GM12878 (cell line): ENCODE measurements at regions not wholly inside any gene's neighbourhood (a gene's known extent, or its start where the extent isn't known, plus 50 kb on each side); places are given as distances from the start of the nearest gene placed in this dataset.

Experiments used
- ATAC-seq: fragments of 200-7000 bp; cut with Tn5 transposase; 3 replicates; pipeline ENCODE4 v1.9.1; 2020; ENCODE audit warnings: mild to moderate bottlenecking, moderate library complexity
- BruUV-seq: library from RNA; stranded (reverse); fragments of 400-500 nt; replicated peaks from 2 replicates; lab custom pipeline; 2021; lab: Mats Ljungman, UMichigan
- CTCF ChIA-PET: fragments of 300-600 bp; sonication (Branson Sonifier 250); formaldehyde crosslinking; extraction: SDS; loops from one replicate; lab custom pipeline; 2021; ENCODE audit warnings: inconsistent platforms; lab: Yijun Ruan, JAX
- POLR2A ChIA-PET: fragments of 350-600 bp; formaldehyde crosslinking; extraction: SDS; loops from one replicate; lab custom pipeline; 2021; ENCODE audit warnings: inconsistent platforms; lab: Charles Lee
- RAD21 ChIA-PET: fragments of 300-600 bp; sonication (Branson Sonifier 250); formaldehyde crosslinking; loops from one replicate; lab custom pipeline; 2023; ENCODE audit warnings: antibody characterized with exemption; ENCODE audit not compliant: unreplicated experiment; lab: Charles Lee
- SMC1A ChIA-PET: fragments of 300-600 bp; sonication (Branson Sonifier 250); formaldehyde crosslinking; loops from one replicate; lab custom pipeline; 2023; ENCODE audit not compliant: unreplicated experiment, uncharacterized antibody; lab: Charles Lee
- DNase-seq: peaks from one replicate; pipeline ENCODE4 v3.0.0-alpha.2; 2011; ENCODE audit warnings: low read depth, low spot score
- FAIRE-seq: peaks from 3 replicates; lab custom pipeline; 2011; peaks lifted over from hg19 to GRCh38; lab: Jason Lieb, UNC
- H2AFZ ChIP-seq: 2 replicates; pipeline ENCODE4 v1.6.0; 2011; ENCODE audit warnings: low read depth, low read length, control low read depth; ENCODE audit not compliant: control insufficient read depth
- H3K27ac ChIP-seq: 2 replicates; pipeline ENCODE4 v1.5.1; 2011; ENCODE audit warnings: control low read depth; ENCODE audit not compliant: control insufficient read depth, insufficient read depth
- H3K27me3 ChIP-seq, 2 experiments: replicated peaks in 1 of 2; 2 replicates each; pipeline versions ENCODE4 v1.6.0 to v1.6.1; 2011; ENCODE audit warnings: low read length in 1 of 2; ENCODE audit not compliant: control insufficient read depth in 2 of 2, insufficient read depth in 2 of 2
- H3K36me3 ChIP-seq, 2 experiments: 2 replicates each; pipeline ENCODE4 v1.5.1; 2011; ENCODE audit warnings: low read length in 1 of 2; ENCODE audit not compliant: control insufficient read depth in 2 of 2, insufficient read depth in 2 of 2
- H3K4me1 ChIP-seq: 2 replicates; pipeline ENCODE4 v1.6.1; 2011; ENCODE audit warnings: mild to moderate bottlenecking, low read length, moderate library complexity, mixed read lengths; ENCODE audit not compliant: control insufficient read depth, insufficient read depth
- H3K4me2 ChIP-seq: 2 replicates; pipeline ENCODE4 v1.6.0; 2011; ENCODE audit warnings: control low read depth; ENCODE audit not compliant: control insufficient read depth, insufficient read depth
- H3K4me3 ChIP-seq: fragments of 200-600 bp; sonication (generic); 2 replicates; pipeline ENCODE4 v1.5.1; 2016
- H3K79me2 ChIP-seq: 2 replicates; pipeline ENCODE4 v1.6.0; 2011; ENCODE audit warnings: low read length; ENCODE audit not compliant: control insufficient read depth, insufficient read depth
- H3K9ac ChIP-seq: 2 replicates; pipeline ENCODE4 v1.8.0; 2011; ENCODE audit warnings: low read length, control low read depth, mixed read lengths; ENCODE audit not compliant: control insufficient read depth, insufficient read depth
- H3K9me3 ChIP-seq: replicated peaks from 3 replicates; pipeline ENCODE4 v1.5.1; 2011; ENCODE audit warnings: mild to moderate bottlenecking, low read length; ENCODE audit not compliant: control insufficient read depth, insufficient read depth
- H4K20me1 ChIP-seq: 2 replicates; pipeline ENCODE4 v1.6.0; 2011; ENCODE audit not compliant: control insufficient read depth, insufficient read depth
- CREM ChIP-seq: IDR thresholded peaks from 2 replicates; pipeline ENCODE4 v1.6.1; 2014; ENCODE audit warnings: antibody characterized with exemption, low read depth
- CTCF ChIP-seq, 3 experiments: IDR thresholded peaks in 2 of 3; conservative IDR thresholded peaks in 1 of 3; 2 replicates each; pipeline ENCODE4 v1.5.1; 2011; ENCODE audit warnings: low read depth in 3 of 3, low read length in 3 of 3, mild to moderate bottlenecking in 3 of 3, control low read depth in 2 of 3, moderate library complexity in 2 of 3, inconsistent platforms in 1 of 3, mixed read lengths in 1 of 3; ENCODE audit not compliant: control insufficient read depth in 2 of 3, insufficient read depth in 1 of 3; ENCODE audit errors: extremely low read depth in 1 of 3
- EED ChIP-seq: sonication (generic); IDR thresholded peaks from 2 replicates; pipeline ENCODE4 v1.6.1; 2016; ENCODE audit warnings: antibody characterized with exemption, low read depth
- KAT2A ChIP-seq: conservative IDR thresholded peaks from 2 replicates; pipeline ENCODE4 v1.6.1; 2011; ENCODE audit warnings: low read depth, low read length; ENCODE audit not compliant: control insufficient read depth
- LARP7 ChIP-seq: fragments of 450-650 bp; IDR thresholded peaks from 2 replicates; pipeline ENCODE4 v1.6.1; 2017; ENCODE audit warnings: mild to moderate bottlenecking
- NFIC ChIP-seq: IDR thresholded peaks from 2 replicates; pipeline ENCODE4 v1.6.1; 2012; ENCODE audit warnings: low read depth, mild to moderate bottlenecking, inconsistent platforms, low read length, moderate library complexity
- PBX3 ChIP-seq: IDR thresholded peaks from 2 replicates; pipeline ENCODE4 v1.6.1; 2011; ENCODE audit warnings: mild to moderate bottlenecking, low read depth, low read length, moderate library complexity; ENCODE audit not compliant: insufficient replicate concordance
- SP1 ChIP-seq: IDR thresholded peaks from one replicate; pipeline ENCODE4 v1.6.1; 2011; ENCODE audit warnings: low read depth, low read length
- SRF ChIP-seq, 2 experiments: IDR thresholded peaks; 2 replicates each; pipeline ENCODE4 v1.6.1; 2011; ENCODE audit warnings: low read depth in 2 of 2, low read length in 2 of 2, mild to moderate bottlenecking in 1 of 2, moderate library complexity in 1 of 2
- STAT3 ChIP-seq: IDR thresholded peaks from 2 replicates; pipeline ENCODE4 v1.6.1; 2011; ENCODE audit warnings: low read depth, low read length, improper control_type of control experiment
- TCF12 ChIP-seq: IDR thresholded peaks from 2 replicates; pipeline ENCODE4 v1.6.1; 2011; ENCODE audit warnings: low read depth, mild to moderate bottlenecking, low read length
- USF1 ChIP-seq: IDR thresholded peaks from 2 replicates; pipeline ENCODE4 v1.6.1; 2011; ENCODE audit warnings: borderline replicate concordance, low read depth, mild to moderate bottlenecking, moderate library complexity, mixed read lengths, low read length; ENCODE audit not compliant: insufficient read depth; ENCODE audit errors: extremely low read length
- ZBTB11 ChIP-seq: fragments of 450-650 bp; formaldehyde crosslinking; IDR thresholded peaks from 2 replicates; pipeline ENCODE4 v1.5.0; 2022; ENCODE audit warnings: mild to moderate bottlenecking, missing genetic modification characterization
- ZNF24 ChIP-seq: fragments of 450-650 bp; IDR thresholded peaks from 2 replicates; pipeline ENCODE4 v1.6.1; 2017; ENCODE audit warnings: antibody characterized with exemption, mild to moderate bottlenecking
- ZNF274 ChIP-seq: IDR thresholded peaks from one replicate; pipeline ENCODE4 v1.8.0; 2011; ENCODE audit not compliant: insufficient read length, insufficient read depth
- WGBS: methylation state at CpG from one replicate; pipeline ENCODE4 v1.1.6; 2016; ENCODE audit warnings: low lambda C conversion rate; ENCODE audit not compliant: insufficient replicate concordance, insufficient coverage; ENCODE audit errors: missing lambda C conversion rate; 5-methylcytosine and 5-hydroxymethylcytosine counted together
- in situ Hi-C: fragments of 300-500 bp; cut with MboI; formaldehyde crosslinking; loops from 9 replicates; pipeline ENCODE4 v1.14.3; 2018; ENCODE audit warnings: mixed read lengths
- intact Hi-C: fragments of 100-400 bp; cut with micrococcal nuclease; formaldehyde crosslinking; loops from one replicate; pipeline ENCODE4 v1.14.2; 2022; ENCODE audit not compliant: unreplicated experiment
- TF ChIP-seq, protein P1 (sequence below): fragments of 450-650 bp; IDR thresholded peaks from 2 replicates; pipeline ENCODE4 v1.6.1; 2014; ENCODE audit warnings: mild to moderate bottlenecking

- RAD21 ChIA-PET = no interaction called here
- Histone ChIP-seq H3K4me2 (no peak overlapping the region), H3K4me3 (no peak overlapping the region), H3K36me3 (no peaks in the 10 kb centered on the region), H3K79me2 (no peaks in the 10 kb centered on the region), H3K9ac (no peak overlapping the region), H3K27ac (no peak overlapping the region), H4K20me1 (no peaks in the 10 kb centered on the region), H3K27me3 (no peaks in the 10 kb centered on the region), H3K9me3 (no peaks in the 10 kb centered on the region), H3K4me1 (no peaks in the 10 kb centered on the region), H2AFZ (no peak overlapping the region)
- DNase-seq = no peak
- no peak for FAIRE-seq
- ATAC-seq = no peak
- in situ Hi-C loops (no loop called here), intact Hi-C loops (no loop called here)
- BruUV-seq = no TSS peak
- WGBS = 0% methylated on average over 1 of the region's 1 CpG
- CTCF ChIA-PET = no interaction called here
- SMC1A ChIA-PET = no interaction called here
- POLR2A ChIA-PET = no interaction called here
- TF ChIP-seq TCF12 (no peak), NFIC (no peak), PBX3 (no peak), ZNF274 (no peak), ZBTB11 (no peak), CTCF (IDR thresholded peaks at IDR 0.05 in 2 of 3, conservative IDR thresholded peaks at IDR 0.05 in 1 of 3; ENCODE audit: control insufficient read depth in 2 of 3, extremely low read depth in 1 of 3, insufficient read depth in 1 of 3, low read depth in 3 of 3, low read length in 3 of 3) (no peak), STAT3 (no peak), LARP7 (no peak), USF1 (no peak), ZNF24 (no peak), SP1 (no peak), KAT2A (no peak), EED (no peak), CREM (no peak), SRF (IDR thresholded peaks at IDR 0.05; ENCODE audit: low read depth in 2 of 2, low read length in 2 of 2) (no peak)
- TF ChIP-seq, protein P1, sequence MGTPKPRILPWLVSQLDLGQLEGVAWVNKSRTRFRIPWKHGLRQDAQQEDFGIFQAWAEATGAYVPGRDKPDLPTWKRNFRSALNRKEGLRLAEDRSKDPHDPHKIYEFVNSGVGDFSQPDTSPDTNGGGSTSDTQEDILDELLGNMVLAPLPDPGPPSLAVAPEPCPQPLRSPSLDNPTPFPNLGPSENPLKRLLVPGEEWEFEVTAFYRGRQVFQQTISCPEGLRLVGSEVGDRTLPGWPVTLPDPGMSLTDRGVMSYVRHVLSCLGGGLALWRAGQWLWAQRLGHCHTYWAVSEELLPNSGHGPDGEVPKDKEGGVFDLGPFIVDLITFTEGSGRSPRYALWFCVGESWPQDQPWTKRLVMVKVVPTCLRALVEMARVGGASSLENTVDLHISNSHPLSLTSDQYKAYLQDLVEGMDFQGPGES = no peak
Observed at GRCh38 chr12:118900993-118901392, 80.3 kb upstream of the SRRM4 start.
